Natural killer cell (primary cell): ENCODE measurements at regions not wholly inside any gene's neighbourhood (a gene's known extent, or its start where the extent isn't known, plus 50 kb on each side); places are given as distances from the start of the nearest gene placed in this dataset.
A peak's percentile ranks its signal among the peaks of the same experiment; 100 is the strongest.

Experiments used
- ATAC-seq, 3 donors: fragments of 150-1000 bp in 2 of 3; fragments of 200-7000 bp in 1 of 3; cut with Tn5 transposase; 1 replicate in 1 of 3; 2 replicates in 2 of 3; pipeline ENCODE4 v1.10.0; 2021; ENCODE audit warnings: mild to moderate bottlenecking in 2 of 3, moderate library complexity in 2 of 3
- DNase-seq, 2 donors: peaks; one replicate each; pipeline versions ENCODE4 v3.0.0 to v3.0.0-alpha.2; 2013 to 2021; ENCODE audit warnings: mixed read lengths in 1 of 2
- H3K27ac ChIP-seq: one replicate; pipeline ENCODE4 v1.5.1; 2013; ENCODE audit warnings: mild to moderate bottlenecking, low read length
- H3K27me3 ChIP-seq: one replicate; pipeline ENCODE4 v1.6.1; 2013; ENCODE audit warnings: low read length; ENCODE audit not compliant: control insufficient read depth, insufficient read depth
- H3K36me3 ChIP-seq: one replicate; pipeline ENCODE4 v1.6.1; 2013; ENCODE audit warnings: low read length; ENCODE audit not compliant: control insufficient read depth, insufficient read depth
- H3K4me1 ChIP-seq: one replicate; pipeline ENCODE4 v1.6.1; 2013; ENCODE audit warnings: low read length; ENCODE audit not compliant: control insufficient read depth, insufficient read depth
- H3K4me3 ChIP-seq: one replicate; pipeline ENCODE4 v1.5.1; 2013; ENCODE audit warnings: low read length
- H3K9me3 ChIP-seq: one replicate; pipeline ENCODE4 v1.6.1; 2013; ENCODE audit warnings: low read length; ENCODE audit not compliant: control insufficient read depth, insufficient read depth
- H3K27ac Mint-ChIP-seq, 2 donors: one replicate each; pipeline ENCODE4 v1.8.0; 2022; ENCODE audit warnings: mild to moderate bottlenecking in 2 of 2, mixed read lengths in 2 of 2, moderate library complexity in 1 of 2
- H3K27me3 Mint-ChIP-seq, 2 donors: one replicate each; pipeline ENCODE4 v1.8.0; 2022; ENCODE audit warnings: low read depth in 2 of 2, mixed read lengths in 2 of 2
- H3K36me3 Mint-ChIP-seq: one replicate; pipeline ENCODE4 v1.8.0; 2022; ENCODE audit warnings: mixed read lengths
- H3K4me1 Mint-ChIP-seq, 2 donors: one replicate each; pipeline ENCODE4 v1.8.0; 2022; ENCODE audit warnings: mixed read lengths in 2 of 2
- H3K4me3 Mint-ChIP-seq: one replicate; pipeline ENCODE4 v1.8.0; 2022; ENCODE audit warnings: mild to moderate bottlenecking, moderate library complexity, mixed read lengths
- H3K9me3 Mint-ChIP-seq, 2 donors: one replicate each; pipeline ENCODE4 v1.8.0; 2022; ENCODE audit warnings: mixed read lengths in 2 of 2
- CTCF ChIP-seq: fragments of 200-600 bp; IDR thresholded peaks from one replicate; pipeline ENCODE4 v1.8.0; 2022; ENCODE audit warnings: antibody characterized with exemption
- WGBS: methylation state at CpG from one replicate; pipeline ENCODE4 v1.1.7; 2013; ENCODE audit warnings: missing lambda C conversion rate; ENCODE audit not compliant: insufficient coverage; 5-methylcytosine and 5-hydroxymethylcytosine counted together
- intact Hi-C: fragments of 100-400 bp; cut with micrococcal nuclease; formaldehyde crosslinking; loops from one replicate; pipeline ENCODE4 v1.14.2; 2022

- Histone ChIP-seq H3K4me1 (no peaks in the 10 kb centered on the region), H3K36me3 (no peaks in the 10 kb centered on the region), H3K27me3 (peaks cover 2% of the 10 kb centered on the region), H3K4me3 (no peak overlapping the region), H3K27ac (no peak overlapping the region), H3K9me3 (peaks cover 3% of the 10 kb centered on the region)
- WGBS = 96% methylated on average over 2 of the region's 2 CpGs
- Mint-ChIP-seq H3K4me1 (no peaks in the 10 kb centered on the region), H3K4me3 (no peak overlapping the region), H3K9me3 (peaks cover 5 to 9% of the 10 kb centered on the region in 2 donors), H3K27ac (no peak overlapping the region), H3K36me3 (peaks cover 12% of the 10 kb centered on the region), H3K27me3 (peaks cover 11 to 17% of the 10 kb centered on the region in 2 donors)
- DNase-seq (no peak), ATAC-seq (no peak)
- TF ChIP-seq CTCF = no peak
- intact Hi-C loops = no loop called here
Measured at GRCh38 chr7:96629884-96630283, 79.8 kb downstream of the SEM1 start.

- Histone ChIP-seq H3K36me3 (no peaks in the 10 kb centered on the region), H3K4me1 (no peaks in the 10 kb centered on the region), H3K27ac (no peak overlapping the region), H3K4me3 (no peak overlapping the region), H3K27me3 (peaks cover 2% of the 10 kb centered on the region), H3K9me3 (peaks cover 10% of the 10 kb centered on the region)
- H3K36me3 Mint-ChIP-seq = peaks cover 16% of the 10 kb centered on the region
- 100% methylated on average over 1 of the region's 2 CpGs for WGBS
- no peak for TF ChIP-seq CTCF
- intact Hi-C loops = no loop called here
- DNase-seq = no peak
- H3K9me3 Mint-ChIP-seq = peaks cover 8 to 12% of the 10 kb centered on the region in 2 donors
- peaks cover 13 to 32% of the 10 kb centered on the region in 2 donors for H3K27me3 Mint-ChIP-seq
- no peaks in the 10 kb centered on the region for H3K4me1 Mint-ChIP-seq
- no peak overlapping the region for H3K4me3 Mint-ChIP-seq
- ATAC-seq = no peak
- H3K27ac Mint-ChIP-seq = no peak overlapping the region
Measured at GRCh38 chr7:96624954-96625353, 84.7 kb downstream of the SEM1 start.

GRCh38 chr7:96621932-96622331 lies 87.7 kb downstream of the SEM1 start:
- H3K4me3 ChIP-seq = no peak overlapping the region
- H3K27ac ChIP-seq = no peak overlapping the region
- no peaks in the 10 kb centered on the region for H3K36me3 ChIP-seq
- no peaks in the 10 kb centered on the region for H3K4me1 ChIP-seq
- no peak for ATAC-seq
- no peak for DNase-seq
- no peaks in the 10 kb centered on the region for H3K27me3 ChIP-seq
- H3K27me3 Mint-ChIP-seq = peaks cover 10 to 15% of the 10 kb centered on the region in 2 donors
- peaks cover 3 to 8% of the 10 kb centered on the region in 2 donors for H3K9me3 Mint-ChIP-seq
- H3K9me3 ChIP-seq = peaks cover 15% of the 10 kb centered on the region
- H3K36me3 Mint-ChIP-seq = peaks cover 5% of the 10 kb centered on the region
- H3K4me1 Mint-ChIP-seq = no peaks in the 10 kb centered on the region
- TF ChIP-seq CTCF = no peak
- no peak overlapping the region for H3K4me3 Mint-ChIP-seq
- H3K27ac Mint-ChIP-seq = no peak overlapping the region
- intact Hi-C loops = no loop called here

GRCh38 chr7:96614154-96614867 lies 95.3 kb downstream of the SEM1 start:
- ATAC-seq (peak in 1 of 3 donors; percentile 17), DNase-seq (no peak)
- H3K27ac ChIP-seq = no peak overlapping the region
- H3K4me3 Mint-ChIP-seq = no peak overlapping the region
- 76% methylated on average over 4 of the region's 5 CpGs for WGBS
- intact Hi-C loops = no loop called here
- TF ChIP-seq CTCF = no peak
- H3K9me3 Mint-ChIP-seq = peaks cover 0 to 8% of the 10 kb centered on the region in 2 donors
- no peak overlapping the region for H3K4me3 ChIP-seq
- no peak overlapping the region for H3K27ac Mint-ChIP-seq
- H3K4me1 ChIP-seq = no peaks in the 10 kb centered on the region
- no peaks in the 10 kb centered on the region for H3K4me1 Mint-ChIP-seq
- H3K36me3 ChIP-seq = no peaks in the 10 kb centered on the region
- H3K27me3 ChIP-seq = no peaks in the 10 kb centered on the region
- H3K9me3 ChIP-seq = peaks cover 2% of the 10 kb centered on the region
- H3K27me3 Mint-ChIP-seq = peaks cover 3 to 7% of the 10 kb centered on the region in 2 donors
- peaks cover 10% of the 10 kb centered on the region for H3K36me3 Mint-ChIP-seq
